ENCODE measurements at regions not wholly inside any gene's neighbourhood (a gene's known extent, or its start where the extent isn't known, plus 50 kb on each side); places are given as distances from the start of the nearest gene placed in this dataset.

- TF ChIP-seq, protein P1, sequence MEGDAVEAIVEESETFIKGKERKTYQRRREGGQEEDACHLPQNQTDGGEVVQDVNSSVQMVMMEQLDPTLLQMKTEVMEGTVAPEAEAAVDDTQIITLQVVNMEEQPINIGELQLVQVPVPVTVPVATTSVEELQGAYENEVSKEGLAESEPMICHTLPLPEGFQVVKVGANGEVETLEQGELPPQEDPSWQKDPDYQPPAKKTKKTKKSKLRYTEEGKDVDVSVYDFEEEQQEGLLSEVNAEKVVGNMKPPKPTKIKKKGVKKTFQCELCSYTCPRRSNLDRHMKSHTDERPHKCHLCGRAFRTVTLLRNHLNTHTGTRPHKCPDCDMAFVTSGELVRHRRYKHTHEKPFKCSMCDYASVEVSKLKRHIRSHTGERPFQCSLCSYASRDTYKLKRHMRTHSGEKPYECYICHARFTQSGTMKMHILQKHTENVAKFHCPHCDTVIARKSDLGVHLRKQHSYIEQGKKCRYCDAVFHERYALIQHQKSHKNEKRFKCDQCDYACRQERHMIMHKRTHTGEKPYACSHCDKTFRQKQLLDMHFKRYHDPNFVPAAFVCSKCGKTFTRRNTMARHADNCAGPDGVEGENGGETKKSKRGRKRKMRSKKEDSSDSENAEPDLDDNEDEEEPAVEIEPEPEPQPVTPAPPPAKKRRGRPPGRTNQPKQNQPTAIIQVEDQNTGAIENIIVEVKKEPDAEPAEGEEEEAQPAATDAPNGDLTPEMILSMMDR (IDR thresholded peaks at IDR 0.05): no peak
- no peak for TF ChIP-seq POLR2A (IDR thresholded peaks at IDR 0.05)
Measured at GRCh38 chr1:212555426-212555825, 53.1 kb upstream of the ATF3 start.
